Activated CD4-positive, CD25-positive, alpha-beta regulatory T cell treated with anti-CD3 and anti-CD28 coated beads, Interleukin-2, amount 50 U/mL, for 24 hours (primary cell): ENCODE measurements at regions not wholly inside any gene's neighbourhood (a gene's known extent, or its start where the extent isn't known, plus 50 kb on each side); places are given as distances from the start of the nearest gene placed in this dataset.

Source experiments
- ATAC-seq, 2 donors: fragments of 150-1000 bp; cut with Tn5 transposase; one replicate each; pipeline ENCODE4 v1.10.0; 2021; ENCODE audit warnings: mild to moderate bottlenecking in 1 of 2, moderate library complexity in 1 of 2

GRCh38 chr14:89626233-89626806 lies 209.3 kb upstream of the FOXN3 start:
- peak; percentile 79 for ATAC-seq

- no peak for ATAC-seq
Measured at GRCh38 chr14:89625731-89626232, 208.7 kb upstream of the FOXN3 start.

- no peak for ATAC-seq
Measured at GRCh38 chr14:89625244-89625713, 208.2 kb upstream of the FOXN3 start.

GRCh38 chr14:89624500-89625156 lies 207.6 kb upstream of the FOXN3 start:
- no peak for ATAC-seq

- ATAC-seq: no peak
Measured at GRCh38 chr14:89621791-89622638, 205.0 kb upstream of the FOXN3 start.

GRCh38 chr14:89621009-89621421 lies 204.0 kb upstream of the FOXN3 start:
- ATAC-seq: peak; percentile 66 to 68

GRCh38 chr14:89620436-89620835 lies 203.4 kb upstream of the FOXN3 start:
- peak; percentile 11 to 19 for ATAC-seq

- ATAC-seq: no peak
Measured at GRCh38 chr14:89619596-89619995, 202.6 kb upstream of the FOXN3 start.

GRCh38 chr14:89618811-89619551 lies 201.9 kb upstream of the FOXN3 start:
- ATAC-seq: peak; percentile 42 to 46

GRCh38 chr14:89618330-89618708 lies 201.3 kb upstream of the FOXN3 start:
- ATAC-seq: no peak

- ATAC-seq: no peak
Measured at GRCh38 chr14:89617481-89618329, 200.7 kb upstream of the FOXN3 start.

- peak in 1 of 2 donors; percentile 10 for ATAC-seq
Measured at GRCh38 chr14:89616852-89617341, 199.9 kb upstream of the FOXN3 start.

GRCh38 chr14:89616425-89616824 lies 199.4 kb upstream of the FOXN3 start:
- ATAC-seq: no peak

- ATAC-seq: no peak
Measured at GRCh38 chr14:89615421-89615820, 198.4 kb upstream of the FOXN3 start.

- ATAC-seq: peak; percentile 45 to 50
Measured at GRCh38 chr14:89614009-89614691, 197.1 kb upstream of the FOXN3 start.

- ATAC-seq: peak; percentile 53 to 61
Measured at GRCh38 chr14:89613260-89614008, 196.4 kb upstream of the FOXN3 start.

GRCh38 chr14:89609500-89610100 lies 192.6 kb upstream of the FOXN3 start:
- ATAC-seq: no peak

GRCh38 chr14:89607453-89607852 lies 190.4 kb upstream of the FOXN3 start:
- ATAC-seq: no peak

GRCh38 chr14:89603938-89604480 lies 187.0 kb upstream of the FOXN3 start:
- no peak for ATAC-seq
